ENCODE measurements at regions not wholly inside any gene's neighbourhood (a gene's known extent, or its start where the extent isn't known, plus 50 kb on each side); places are given as distances from the start of the nearest gene placed in this dataset.
"Not testable (repeated sequence)": the region's sequence is repeated elsewhere in the genome, so short reads cannot be mapped to it uniquely, and the experiment has no call there.

GRCh38 chr6:115165912-115166311 is 823.1 kb upstream of the HS3ST5 start:
- TF ChIP-seq CTCF (conservative IDR thresholded peaks at IDR 0.05) = peak; percentile 18
- H3K36me3 Mint-ChIP-seq (ENCODE audit: low read depth); H3K4me3 Mint-ChIP-seq; DNase-seq (ENCODE audit: low read depth, low spot score); H3K27me3 Mint-ChIP-seq (ENCODE audit: low read depth); H3K4me1 Mint-ChIP-seq; H3K27ac Mint-ChIP-seq (ENCODE audit: unreplicated experiment); H3K9me3 Mint-ChIP-seq: not testable (repeated sequence)

GRCh38 chr6:115159733-115160132 is 816.9 kb upstream of the HS3ST5 start:
- no peak for DNase-seq (ENCODE audit: low read depth, low spot score)
- no peak for TF ChIP-seq CTCF (conservative IDR thresholded peaks at IDR 0.05)
- H3K4me1 Mint-ChIP-seq = no peaks in the 10 kb centered on the region
- H3K27me3 Mint-ChIP-seq (ENCODE audit: low read depth) = peaks cover 4% of the 10 kb centered on the region
- H3K9me3 Mint-ChIP-seq = no peaks in the 10 kb centered on the region
- H3K36me3 Mint-ChIP-seq (ENCODE audit: low read depth) = no peaks in the 10 kb centered on the region
- H3K27ac Mint-ChIP-seq (ENCODE audit: unreplicated experiment) = no peak overlapping the region
- H3K4me3 Mint-ChIP-seq = no peak overlapping the region

GRCh38 chr6:115137910-115138309 is 795.1 kb upstream of the HS3ST5 start:
- no peak for TF ChIP-seq CTCF (conservative IDR thresholded peaks at IDR 0.05)
- no peak for DNase-seq (ENCODE audit: low read depth, low spot score)
- no peaks in the 10 kb centered on the region for H3K36me3 Mint-ChIP-seq (ENCODE audit: low read depth)
- H3K9me3 Mint-ChIP-seq = no peaks in the 10 kb centered on the region
- no peaks in the 10 kb centered on the region for H3K4me1 Mint-ChIP-seq
- no peak overlapping the region for H3K4me3 Mint-ChIP-seq
- no peak overlapping the region for H3K27ac Mint-ChIP-seq (ENCODE audit: unreplicated experiment)
- H3K27me3 Mint-ChIP-seq (ENCODE audit: low read depth) = no peaks in the 10 kb centered on the region

GRCh38 chr6:115133790-115134189 is 791.0 kb upstream of the HS3ST5 start:
- no peak overlapping the region for H3K27ac Mint-ChIP-seq (ENCODE audit: unreplicated experiment)
- no peaks in the 10 kb centered on the region for H3K36me3 Mint-ChIP-seq (ENCODE audit: low read depth)
- no peak for TF ChIP-seq CTCF (conservative IDR thresholded peaks at IDR 0.05)
- no peaks in the 10 kb centered on the region for H3K27me3 Mint-ChIP-seq (ENCODE audit: low read depth)
- no peaks in the 10 kb centered on the region for H3K9me3 Mint-ChIP-seq
- no peak overlapping the region for H3K4me3 Mint-ChIP-seq
- DNase-seq (ENCODE audit: low read depth, low spot score) = no peak
- no peaks in the 10 kb centered on the region for H3K4me1 Mint-ChIP-seq

- DNase-seq (ENCODE audit: low read depth, low spot score) = no peak
- Mint-ChIP-seq H3K36me3 (ENCODE audit: low read depth) (no peaks in the 10 kb centered on the region), H3K27me3 (ENCODE audit: low read depth) (no peaks in the 10 kb centered on the region), H3K4me1 (no peaks in the 10 kb centered on the region), H3K27ac (ENCODE audit: unreplicated experiment) (no peak overlapping the region), H3K9me3 (no peaks in the 10 kb centered on the region), H3K4me3 (no peak overlapping the region)
- no peak for TF ChIP-seq CTCF (conservative IDR thresholded peaks at IDR 0.05)
Observed at GRCh38 chr6:115131709-115132490, 789.1 kb upstream of the HS3ST5 start.

GRCh38 chr6:115121513-115121912 is 778.7 kb upstream of the HS3ST5 start:
- H3K36me3 Mint-ChIP-seq (ENCODE audit: low read depth); H3K27ac Mint-ChIP-seq (ENCODE audit: unreplicated experiment); H3K27me3 Mint-ChIP-seq (ENCODE audit: low read depth); H3K9me3 Mint-ChIP-seq; DNase-seq (ENCODE audit: low read depth, low spot score); H3K4me3 Mint-ChIP-seq; H3K4me1 Mint-ChIP-seq: not testable (repeated sequence)

Data from neural crest cell (in vitro differentiated cells).